CD4-positive, alpha-beta T cell treated with Interferon alpha-2 for 1 hour (primary cell): ENCODE measurements at regions not wholly inside any gene's neighbourhood (a gene's known extent, or its start where the extent isn't known, plus 50 kb on each side); places are given as distances from the start of the nearest gene placed in this dataset.
"Not testable (repeated sequence)": the region's sequence is repeated elsewhere in the genome, so short reads cannot be mapped to it uniquely, and the experiment has no call there.

Experiments used
- DNase-seq, 2 donors: peaks; one replicate each; pipeline ENCODE4 v3.0.0-alpha.2; 2020 to 2022

DNA sequence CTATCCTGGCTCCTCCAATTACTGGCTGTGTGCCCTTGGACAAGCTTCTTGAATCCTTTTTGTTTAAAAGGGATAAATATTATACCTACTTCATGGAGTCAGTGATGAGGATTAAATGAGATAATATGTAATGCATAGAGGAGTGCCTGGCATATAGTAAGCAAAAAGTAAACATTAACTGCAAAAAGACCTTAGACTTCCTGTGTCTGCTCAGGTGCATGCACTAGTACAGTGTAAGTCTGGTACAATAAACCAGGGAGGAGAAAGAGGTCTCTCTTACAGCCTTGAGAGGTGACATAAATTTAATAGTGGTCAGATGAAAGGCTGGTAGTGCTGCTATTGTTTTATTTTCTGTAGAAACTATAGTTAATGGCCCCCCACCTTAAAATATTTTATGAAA lies 305.2 kb upstream of the MIS18BP1 start:
- DNase-seq: no peak

DNA sequence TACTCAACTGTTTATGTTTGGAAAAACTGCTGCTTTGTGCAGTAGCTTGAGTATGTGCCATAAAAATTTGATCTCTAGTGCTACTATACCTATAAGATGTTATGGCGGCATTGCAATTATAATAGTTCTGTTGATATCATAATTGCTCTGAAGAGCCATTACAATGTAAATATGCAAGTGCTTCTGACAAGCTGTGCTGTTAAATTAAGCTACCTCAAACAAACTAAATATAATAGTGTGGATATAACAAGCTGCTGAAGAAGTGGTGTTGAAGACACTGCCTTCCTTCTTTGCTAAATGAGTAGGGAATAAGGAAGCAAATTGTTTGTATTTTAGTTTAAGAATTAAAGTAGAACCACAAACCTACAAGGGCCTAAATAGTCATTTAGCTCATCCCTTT lies 301.0 kb upstream of the MIS18BP1 start:
- no peak for DNase-seq

DNA sequence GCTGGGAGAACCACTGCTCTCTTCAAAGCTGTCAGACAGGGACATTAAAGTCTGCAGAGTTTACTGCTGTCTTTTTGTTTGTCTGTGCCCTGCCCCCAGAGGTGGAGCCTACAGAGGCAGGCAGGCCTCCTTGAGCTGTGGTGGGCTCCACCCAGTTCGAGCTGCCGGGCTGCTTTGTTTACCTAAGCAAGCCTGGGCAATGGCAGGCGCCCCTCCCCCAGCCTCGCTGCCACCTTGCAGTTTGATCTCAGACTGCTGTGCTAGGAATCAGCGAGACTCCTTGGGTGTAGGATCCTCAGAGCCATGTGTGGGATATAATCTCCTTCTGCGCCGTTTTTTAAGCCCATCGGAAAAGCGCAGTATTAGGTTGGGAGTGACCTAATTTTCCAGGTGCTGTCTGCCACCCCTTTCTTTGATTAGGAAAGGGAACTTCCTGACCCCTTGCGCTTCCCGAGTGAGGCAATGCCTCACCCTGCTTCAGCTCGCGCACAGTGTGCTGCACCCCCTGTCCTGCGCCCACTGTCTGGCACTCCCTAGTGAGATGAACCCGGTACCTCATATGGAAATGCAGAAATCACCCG lies 298.3 kb upstream of the MIS18BP1 start:
- not testable (repeated sequence) for DNase-seq

DNA sequence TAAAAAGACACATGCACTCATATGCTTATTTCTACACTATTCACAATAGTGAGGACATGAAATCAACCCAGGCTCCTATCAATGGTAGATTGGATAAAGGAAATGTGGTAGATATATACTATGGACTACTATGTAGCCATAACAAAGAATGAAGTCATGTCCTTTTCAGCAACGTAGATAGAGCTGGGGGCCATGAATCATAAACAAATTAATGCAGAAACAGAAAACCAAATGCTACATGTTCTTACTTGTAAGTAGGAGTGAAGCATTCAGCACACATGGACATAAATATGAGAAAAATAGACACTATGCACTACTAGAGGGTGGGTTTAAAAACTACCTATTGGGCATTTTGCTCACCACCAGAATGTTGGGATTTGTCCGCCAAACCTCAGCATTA lies 278.0 kb upstream of the MIS18BP1 start:
- no peak for DNase-seq

DNA sequence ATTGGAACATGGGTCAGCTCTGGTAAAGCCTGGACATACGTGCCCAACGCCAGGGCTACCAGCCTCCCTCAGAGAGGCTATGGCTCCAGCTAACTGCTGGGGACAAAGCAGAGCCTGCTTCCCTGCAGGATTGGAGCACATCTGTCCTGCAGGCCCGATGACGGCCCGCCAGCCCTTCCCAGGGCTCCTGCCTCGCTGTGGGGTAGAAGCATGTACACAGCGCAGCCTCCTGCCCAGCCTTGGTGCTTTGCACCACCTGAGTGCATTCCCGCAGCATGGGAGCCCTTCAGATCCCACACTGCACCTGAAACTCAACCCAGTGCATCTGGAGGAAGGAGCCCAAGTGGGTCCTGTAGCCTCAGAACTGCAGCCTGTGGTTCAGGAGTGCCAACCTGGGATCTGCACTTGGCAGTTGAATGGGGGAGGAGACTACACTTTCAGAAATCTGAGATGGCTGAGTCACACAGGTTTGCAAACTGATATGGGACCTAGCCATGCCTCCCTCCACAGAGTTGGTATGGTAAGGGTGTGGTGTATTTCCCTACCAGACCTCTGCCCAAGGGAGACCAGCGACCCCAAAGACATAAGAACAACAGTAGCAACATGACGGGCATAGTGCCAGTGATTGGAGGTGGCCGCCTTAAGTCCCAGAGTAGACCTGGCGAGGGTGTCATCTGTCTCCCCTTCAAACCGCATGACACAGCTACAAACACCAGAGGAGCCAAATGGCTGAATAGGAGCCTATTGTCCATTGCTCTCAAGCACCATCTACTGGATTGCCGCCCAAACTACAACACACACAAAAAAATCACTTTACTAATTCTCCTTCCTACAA lies 273.9 kb upstream of the MIS18BP1 start:
- no peak for DNase-seq

DNA sequence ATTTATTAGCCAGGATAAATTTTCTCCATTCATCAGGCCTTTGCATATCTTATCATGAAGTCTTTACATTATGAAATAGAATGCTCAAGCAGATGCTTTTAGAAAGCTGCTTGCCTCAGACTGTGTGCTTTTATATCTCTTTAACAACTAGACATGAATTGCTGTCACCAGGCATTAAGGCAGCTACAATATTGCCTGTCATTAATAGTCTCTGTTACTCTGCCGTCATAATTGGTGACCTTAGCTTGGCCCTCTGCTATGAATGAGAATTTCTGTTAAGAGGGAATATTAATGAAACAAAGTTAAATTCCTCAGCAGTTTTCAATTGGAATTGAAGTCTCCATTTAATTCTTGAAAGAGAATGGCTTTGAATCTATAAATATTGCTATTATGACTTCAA lies 266.8 kb upstream of the MIS18BP1 start:
- no peak for DNase-seq

DNA sequence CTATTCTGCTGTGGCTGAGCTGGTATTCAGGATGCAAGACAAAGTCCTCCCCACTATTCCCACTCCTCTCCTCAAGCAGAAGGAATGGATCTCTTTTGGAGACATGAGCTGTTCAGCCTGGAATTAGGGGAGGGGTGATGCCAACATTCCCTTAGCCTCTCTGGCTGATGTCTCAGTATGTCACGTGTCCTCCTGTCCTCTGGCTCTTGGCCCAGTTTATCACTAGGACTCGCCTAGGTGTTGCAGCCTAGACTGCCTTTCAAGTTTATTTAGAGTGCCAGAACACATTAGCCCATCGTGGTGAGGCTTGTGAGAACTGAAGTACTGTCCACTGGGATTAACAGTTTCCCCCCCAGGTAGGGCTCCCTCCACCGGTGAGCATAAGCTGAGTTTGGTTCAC lies 239.9 kb upstream of the MIS18BP1 start:
- no peak for DNase-seq

DNA sequence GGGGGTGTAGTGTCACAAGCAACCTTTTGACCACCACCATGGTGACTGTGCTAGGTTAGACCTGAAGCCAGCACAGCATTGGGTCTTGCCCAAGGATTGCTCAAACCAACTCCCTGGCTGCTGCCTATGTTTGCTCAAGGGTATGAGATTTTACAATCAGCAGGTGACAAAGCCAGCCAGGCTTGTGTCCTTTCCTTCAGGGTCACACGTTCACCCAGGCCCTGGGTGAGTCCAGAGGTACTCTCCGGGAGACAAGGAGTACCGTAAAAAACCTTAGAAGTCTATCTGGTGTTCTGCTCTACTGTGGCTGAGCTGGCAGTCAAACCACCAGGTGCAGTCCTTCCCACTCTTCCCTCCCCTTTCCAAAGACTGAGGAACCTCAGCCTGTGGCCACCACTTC lies 238.9 kb upstream of the MIS18BP1 start:
- DNase-seq: no peak

DNA sequence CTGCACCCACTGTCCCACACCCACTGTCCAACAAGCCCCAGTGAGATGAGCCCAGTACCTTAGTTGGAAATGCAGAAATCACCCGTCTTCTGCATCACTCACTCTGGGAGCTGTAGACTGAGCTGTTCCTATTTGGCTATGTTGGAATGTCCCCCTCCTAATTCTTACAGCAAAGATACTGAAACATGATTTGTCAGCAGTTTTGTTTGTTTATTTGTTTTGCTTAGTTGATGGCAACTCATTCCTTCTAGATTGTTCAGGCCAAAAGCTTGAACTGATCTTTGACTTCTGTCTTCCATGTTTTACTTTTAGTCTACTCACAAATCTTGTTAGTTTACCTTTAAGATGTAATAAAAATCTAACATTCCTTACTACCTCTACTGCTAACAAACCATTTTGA lies 233.6 kb upstream of the MIS18BP1 start:
- no peak for DNase-seq

DNA sequence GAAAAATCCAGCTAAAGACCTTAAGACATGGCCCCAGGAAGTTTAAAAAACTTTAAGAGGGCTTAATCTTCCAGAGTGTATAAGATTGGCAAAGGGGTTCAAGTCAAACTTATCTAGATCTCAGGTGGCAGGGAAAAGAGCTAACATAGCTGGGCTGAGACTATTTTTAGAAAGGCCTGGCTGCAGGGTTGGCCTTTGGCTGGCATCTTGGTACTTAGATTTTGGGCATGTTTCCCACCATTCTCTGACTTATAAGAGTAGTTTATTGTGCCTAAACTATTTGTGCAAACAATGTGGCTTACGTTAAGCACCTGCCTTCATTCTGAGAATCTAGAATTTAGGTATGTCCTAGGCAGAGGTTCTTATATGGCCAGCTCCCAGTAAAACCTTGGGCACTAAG lies 214.0 kb upstream of the MIS18BP1 start:
- DNase-seq: no peak

DNA sequence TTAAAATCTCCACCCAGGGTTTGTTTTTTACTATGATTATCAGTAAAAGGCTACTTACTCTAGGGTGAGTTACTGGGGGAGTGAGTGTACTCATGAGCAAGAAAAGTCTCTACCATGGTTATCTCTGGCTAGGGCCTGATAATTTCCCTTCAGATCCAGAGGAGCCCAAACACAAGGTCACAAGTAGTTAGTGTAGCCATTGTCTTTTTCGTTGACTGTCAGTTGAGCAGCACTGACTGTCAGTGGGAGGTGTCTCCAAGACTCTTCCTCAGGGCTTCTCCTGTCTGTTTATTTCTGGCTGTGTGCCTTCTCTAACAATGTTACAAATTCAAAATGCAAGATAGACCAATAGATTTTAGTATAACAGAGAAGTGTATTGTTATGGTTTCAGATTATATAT lies 181.2 kb upstream of the MIS18BP1 start:
- no peak for DNase-seq

DNA sequence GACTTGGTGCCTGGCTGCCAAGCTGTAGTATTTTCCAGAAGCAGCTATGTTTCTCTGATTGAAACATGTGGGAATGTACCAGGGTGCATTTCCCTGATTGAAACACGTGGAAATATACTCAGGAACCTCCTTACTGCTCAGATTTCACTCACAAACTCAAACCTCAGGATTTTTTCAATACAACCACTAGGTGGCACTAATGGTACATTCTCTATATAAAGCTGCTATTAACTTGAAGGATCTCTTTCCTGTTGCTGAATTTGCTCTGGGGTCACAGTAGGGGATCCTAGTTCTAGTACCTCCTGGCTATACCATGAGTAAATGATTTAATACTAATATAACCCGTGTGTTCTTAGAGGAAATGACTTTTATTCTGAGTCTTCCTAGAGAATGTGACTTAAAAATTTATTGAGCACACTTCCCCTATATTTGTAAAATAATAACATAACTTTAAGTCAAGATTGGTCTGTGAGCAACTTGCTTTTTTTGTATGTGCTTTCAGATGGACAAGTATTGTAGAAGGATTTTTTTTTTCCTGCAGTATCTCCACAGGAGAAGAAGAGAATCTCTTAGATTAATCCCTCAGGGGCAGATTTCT lies 173.8 kb upstream of the MIS18BP1 start:
- DNase-seq: peak in 1 of 2 donors; percentile 9

DNA sequence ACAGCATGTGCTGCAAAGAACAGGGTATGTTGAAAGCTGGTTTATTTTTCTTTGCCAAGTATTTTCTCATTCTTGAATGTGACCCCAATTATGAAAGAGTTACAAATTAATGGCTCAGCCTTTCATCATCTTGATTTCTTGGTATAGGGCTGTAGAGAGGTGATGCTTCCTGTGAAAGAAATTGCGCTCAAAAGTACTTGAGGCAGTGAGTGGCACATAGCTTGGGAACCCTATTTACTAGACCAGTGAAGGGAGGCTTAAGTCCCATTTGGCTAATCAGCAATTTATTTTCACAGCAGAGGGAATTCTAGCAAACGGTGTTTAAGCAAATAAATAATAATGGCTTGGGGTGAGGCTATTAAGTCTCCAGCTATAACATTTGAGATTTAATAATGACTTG lies 153.9 kb upstream of the MIS18BP1 start:
- no peak for DNase-seq

DNA sequence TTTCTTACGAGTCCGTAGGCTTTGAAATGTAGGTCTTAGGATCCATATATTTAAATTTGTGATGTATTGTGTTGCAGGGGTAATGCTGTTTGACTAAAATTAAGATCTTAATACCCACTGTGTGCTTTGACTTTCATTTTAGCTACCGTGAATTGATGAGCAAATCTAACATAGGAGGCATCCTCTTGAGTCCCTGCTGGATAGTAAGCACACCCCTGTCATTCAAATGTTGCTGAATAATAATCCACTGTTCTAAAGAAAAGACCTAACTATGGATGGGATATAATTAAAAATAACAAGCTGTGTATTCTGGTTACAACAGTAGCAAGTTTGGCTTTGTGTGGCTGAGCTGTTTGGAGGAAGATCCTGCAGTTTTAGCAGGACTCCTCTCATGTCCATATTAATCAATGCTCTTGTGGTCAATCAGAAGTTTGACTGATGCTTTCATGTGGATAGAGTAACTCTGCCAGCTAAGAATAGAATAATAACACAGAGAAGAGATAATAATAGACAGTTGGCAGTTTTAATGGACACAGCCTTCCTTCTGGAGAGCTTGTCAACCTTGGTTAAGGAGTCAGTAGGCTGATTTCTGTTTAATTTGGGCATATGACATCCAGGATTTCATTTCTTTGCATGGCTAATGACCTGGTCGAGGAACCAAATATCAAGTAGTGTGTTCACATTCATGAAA lies 148.1 kb upstream of the MIS18BP1 start:
- DNase-seq: no peak

DNA sequence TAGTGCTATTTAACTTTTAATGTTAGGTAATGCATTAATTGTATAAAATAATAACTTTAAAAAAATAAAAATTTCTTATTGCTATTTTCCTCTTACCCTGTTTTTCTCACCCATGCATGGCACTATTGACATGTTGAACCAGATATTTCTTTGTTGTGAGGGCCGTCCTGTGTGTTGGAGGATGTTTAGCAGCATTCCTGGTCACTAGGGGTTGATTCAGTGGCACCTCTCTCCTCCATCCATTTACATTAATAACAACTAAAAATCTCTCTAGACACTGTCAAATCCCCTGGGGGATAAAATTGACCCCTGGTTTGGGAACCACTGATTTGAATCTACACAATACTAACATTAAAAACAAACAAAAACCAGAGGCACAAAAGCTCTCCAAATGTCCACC lies 147.5 kb upstream of the MIS18BP1 start:
- no peak for DNase-seq

DNA sequence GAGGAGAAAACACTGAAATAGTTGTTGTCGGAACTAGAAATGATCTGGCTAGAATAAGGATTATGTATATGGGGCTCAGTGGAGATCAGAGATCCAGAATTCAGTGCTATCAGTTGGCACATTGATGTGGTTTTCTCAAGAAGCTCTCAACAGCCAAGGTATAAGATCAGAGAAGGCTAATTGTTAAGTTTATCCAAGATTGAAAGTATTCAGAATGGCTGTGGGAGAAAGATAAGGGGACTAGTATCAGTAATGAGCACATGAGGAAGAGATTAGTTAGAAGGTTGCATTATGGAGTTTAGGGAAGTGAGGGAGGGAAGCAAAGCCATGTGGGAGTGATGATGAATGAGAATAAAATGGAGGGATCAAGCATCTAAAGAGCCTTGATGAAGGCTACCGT lies 128.1 kb upstream of the MIS18BP1 start:
- DNase-seq: no peak

DNA sequence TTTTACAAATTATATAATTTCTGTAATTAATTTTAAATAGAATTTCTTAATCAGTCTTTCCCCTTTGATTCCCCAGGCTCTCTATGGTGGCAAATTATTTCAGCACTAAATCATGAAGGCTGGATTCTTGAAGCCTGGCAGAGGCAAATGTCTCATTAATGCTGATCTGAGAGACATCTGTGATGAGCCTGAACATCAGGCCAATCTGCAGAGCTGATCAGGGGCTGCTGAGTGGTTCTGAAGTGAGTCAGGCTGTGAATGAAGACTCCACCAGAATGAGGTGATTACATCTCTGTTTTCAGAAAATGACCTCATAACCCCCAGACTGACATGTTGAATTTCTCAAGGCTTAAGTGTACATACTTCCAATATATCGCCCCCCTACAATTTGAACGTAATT lies 124.2 kb upstream of the MIS18BP1 start:
- DNase-seq: no peak

DNA sequence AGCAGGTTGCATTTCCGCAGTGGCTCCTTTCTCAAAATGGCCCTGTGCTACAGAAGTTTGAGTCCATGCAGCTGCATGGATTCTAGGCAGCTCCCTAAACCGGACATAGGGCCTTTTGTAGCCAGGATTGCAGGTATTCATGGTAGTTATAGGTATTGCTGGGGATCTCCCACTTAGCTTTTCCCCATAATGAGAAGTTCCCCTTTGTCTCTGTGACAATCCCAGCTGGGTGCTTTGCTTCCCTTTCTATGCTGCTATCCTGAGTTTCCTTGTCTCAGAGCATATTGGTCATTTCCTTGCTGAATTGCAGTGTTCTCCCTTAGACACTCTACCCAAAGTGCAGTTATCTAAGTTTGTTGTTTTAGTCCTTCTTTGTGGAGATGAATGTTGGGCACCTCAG lies 120.9 kb upstream of the MIS18BP1 start:
- DNase-seq: no peak

DNA sequence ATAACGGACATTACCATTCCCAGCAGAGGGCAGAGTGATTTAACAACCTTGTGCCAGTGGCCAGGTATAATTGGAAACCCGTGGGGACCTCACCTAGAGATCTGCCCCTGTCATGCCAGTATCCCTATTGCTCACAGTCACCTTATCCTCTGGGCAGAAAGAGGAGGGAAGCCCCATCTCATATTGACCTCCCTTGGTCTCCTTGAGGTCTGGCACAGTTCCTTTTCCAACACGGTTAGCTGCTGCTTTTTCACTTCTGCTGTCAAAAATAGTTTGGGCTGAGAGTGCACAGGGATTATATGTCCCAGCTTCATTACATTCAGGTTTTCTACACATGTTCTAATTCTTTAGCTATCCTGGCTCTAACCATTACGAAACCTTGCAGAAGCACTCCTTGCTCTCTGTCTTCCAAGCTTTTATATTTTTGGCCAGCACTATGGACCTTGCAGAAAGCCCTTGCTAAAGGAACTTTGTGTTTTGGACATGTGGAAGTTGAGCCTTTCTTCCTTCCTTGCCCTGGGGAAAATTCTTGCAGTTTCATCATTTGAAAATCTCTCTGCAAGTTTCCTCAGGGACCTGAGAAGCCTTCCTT lies 111.7 kb upstream of the MIS18BP1 start:
- DNase-seq: no peak

DNA sequence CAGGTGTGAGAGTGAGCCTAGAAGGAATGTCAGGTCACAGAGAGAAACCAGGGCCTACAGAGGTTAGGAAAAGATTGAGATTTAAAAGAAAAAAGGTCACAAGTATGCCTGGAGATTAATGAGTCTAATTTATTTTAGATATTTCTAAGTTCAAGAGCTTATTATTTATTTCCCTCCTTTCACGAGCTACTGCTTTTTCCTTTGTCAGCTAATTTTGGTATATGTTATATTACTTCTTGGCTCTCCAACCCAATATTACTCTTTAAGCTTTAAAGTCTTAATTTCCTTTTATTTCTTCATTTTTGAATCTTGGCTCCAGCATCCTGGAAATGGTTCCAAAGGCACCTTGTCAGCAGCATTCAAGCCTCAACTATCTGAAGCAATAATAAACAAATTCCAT lies 109.5 kb upstream of the MIS18BP1 start:
- DNase-seq: no peak

DNA sequence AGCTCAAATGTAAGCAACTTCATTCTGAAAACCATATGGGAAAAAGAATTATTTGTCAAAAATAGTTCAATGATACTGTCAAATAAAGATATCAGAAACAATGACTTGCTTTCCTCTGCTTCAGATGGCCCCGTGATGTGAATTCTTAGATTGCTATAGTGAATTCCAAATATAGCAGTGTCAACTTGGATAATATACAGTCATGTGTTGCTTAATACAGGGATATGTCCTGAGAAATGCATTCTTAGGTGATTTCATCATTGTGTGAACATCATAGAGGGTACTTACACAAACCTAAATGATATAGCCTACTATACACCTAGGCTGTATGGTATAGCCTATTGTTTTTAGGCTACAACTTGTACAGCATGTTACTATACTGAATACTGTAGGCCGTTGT lies 108.7 kb upstream of the MIS18BP1 start:
- DNase-seq: no peak

DNA sequence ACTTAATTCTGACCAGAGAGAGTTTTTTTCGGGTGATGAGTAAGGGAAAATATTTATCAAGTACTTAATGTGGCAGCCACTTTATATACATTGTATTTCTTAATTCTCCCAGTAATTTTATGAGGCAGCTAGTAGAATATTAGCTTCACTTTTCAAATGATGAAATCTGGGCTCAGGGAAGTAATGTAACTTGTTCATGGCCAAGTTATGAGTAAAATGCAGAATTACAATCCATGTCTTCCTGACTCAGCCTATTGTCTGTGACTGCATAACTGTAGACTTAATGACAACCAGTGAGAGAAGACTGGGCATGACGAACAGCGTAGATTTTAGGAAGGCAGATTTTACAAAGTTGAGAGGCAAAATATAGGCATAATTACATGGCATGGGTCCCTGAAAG lies 106.7 kb upstream of the MIS18BP1 start:
- DNase-seq: no peak

DNA sequence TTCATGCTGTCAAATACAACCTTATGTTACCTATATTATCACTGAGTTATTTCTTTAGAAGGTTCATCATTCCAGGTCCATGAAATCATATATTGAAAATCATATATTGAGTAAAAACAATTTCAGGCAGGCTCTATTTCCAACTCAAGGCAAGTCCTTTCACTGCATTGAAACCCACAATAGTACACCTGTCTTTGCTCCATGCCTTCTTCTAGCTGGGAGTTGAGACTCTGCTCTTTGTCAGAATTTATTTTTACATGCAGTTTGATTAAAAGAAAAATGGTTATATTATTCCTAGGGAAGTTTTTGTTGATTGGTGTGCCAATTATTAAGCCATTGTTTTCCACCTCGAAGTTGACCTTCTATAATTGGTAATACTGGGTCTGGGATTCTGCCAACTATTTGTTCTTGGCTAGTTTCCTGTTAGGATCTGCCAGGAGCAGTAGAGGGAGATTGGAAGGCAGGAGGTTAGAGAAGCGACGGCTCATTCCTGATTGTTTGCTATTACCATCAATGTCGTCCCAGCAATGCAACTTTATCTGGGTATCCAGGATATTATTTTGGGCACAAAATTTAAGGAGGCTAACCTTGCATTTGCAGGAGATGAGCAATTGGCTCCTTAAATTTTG lies 79.5 kb upstream of the MIS18BP1 start:
- DNase-seq: no peak
